A673 (cell line): ENCODE measurements at regions not wholly inside any gene's neighbourhood (a gene's known extent, or its start where the extent isn't known, plus 50 kb on each side); places are given as distances from the start of the nearest gene placed in this dataset.

Experiments used
- BruUV-seq: library from RNA; stranded (reverse); fragments of 400-500 nt; replicated peaks from 2 replicates; lab custom pipeline; 2021; lab: Mats Ljungman, UMichigan
- CTCF ChIA-PET: fragments of 300-600 bp; sonication (Branson Sonifier 250); formaldehyde crosslinking; loops from one replicate; lab custom pipeline; 2022; ENCODE audit warnings: antibody characterized with exemption; lab: Charles Lee
- POLR2A ChIA-PET: fragments of 300-600 bp; sonication (Branson Sonifier 250); formaldehyde crosslinking; loops from one replicate; lab custom pipeline; 2022; ENCODE audit warnings: antibody characterized with exemption; ENCODE audit not compliant: low non-redundant PET; lab: Charles Lee
- DNase-seq: peaks from one replicate; pipeline ENCODE4 v3.0.0-alpha.2; 2015; ENCODE audit warnings: low spot score
- H3K27ac ChIP-seq: fragments of 200-600 bp; sonication (generic); 2 replicates; pipeline ENCODE4 v1.5.1; 2016; ENCODE audit warnings: mixed run types, low read depth, mild to moderate bottlenecking, mixed read lengths, antibody characterized with exemption, low read length; ENCODE audit not compliant: poor library complexity, severe bottlenecking
- H3K27me3 ChIP-seq: fragments of 200-600 bp; sonication (generic); replicated peaks from 2 replicates; pipeline ENCODE4 v1.6.1; 2017; ENCODE audit warnings: mixed run types, low read depth, mild to moderate bottlenecking, mixed read lengths, antibody characterized with exemption, low read length; ENCODE audit not compliant: insufficient read depth, poor library complexity
- H3K36me3 ChIP-seq: fragments of 200-600 bp; sonication (generic); 2 replicates; pipeline ENCODE4 v1.6.1; 2016; ENCODE audit warnings: mixed run types, mild to moderate bottlenecking, mixed read lengths, antibody characterized with exemption, low read length; ENCODE audit not compliant: insufficient read depth, poor library complexity, severe bottlenecking
- H3K4me1 ChIP-seq: fragments of 200-600 bp; sonication (generic); 2 replicates; pipeline ENCODE4 v1.6.1; 2017; ENCODE audit warnings: mixed run types, mild to moderate bottlenecking, mixed read lengths, antibody characterized with exemption, low read length; ENCODE audit not compliant: insufficient read depth, poor library complexity, severe bottlenecking
- H3K4me3 ChIP-seq: fragments of 200-600 bp; sonication (generic); 2 replicates; pipeline ENCODE4 v1.5.1; 2016; ENCODE audit warnings: low read depth, mixed run types, mild to moderate bottlenecking, mixed read lengths, low read length; ENCODE audit not compliant: poor library complexity, severe bottlenecking
- H3K9me3 ChIP-seq: fragments of 200-600 bp; sonication (generic); 2 replicates; pipeline ENCODE4 v1.6.1; 2016; ENCODE audit warnings: mixed run types, low read depth, mild to moderate bottlenecking, mixed read lengths, antibody characterized with exemption, low read length; ENCODE audit not compliant: poor library complexity, severe bottlenecking
- CTCF ChIP-seq: fragments of 300-800, 200-600 bp; sonication (generic); conservative IDR thresholded peaks from 2 replicates; pipeline ENCODE4 v1.5.1; 2017; ENCODE audit warnings: low read depth, mild to moderate bottlenecking, antibody characterized with exemption, low read length, moderate library complexity, mixed read lengths
- EZH2 ChIP-seq: fragments of 200-600 bp; sonication (generic); IDR thresholded peaks from 2 replicates; pipeline ENCODE4 v1.6.1; 2017; ENCODE audit warnings: borderline replicate concordance, low read depth, mild to moderate bottlenecking, mixed read lengths, antibody characterized with exemption, low read length; ENCODE audit not compliant: poor library complexity, severe bottlenecking
- intact Hi-C: fragments of 100-400 bp; cut with micrococcal nuclease; formaldehyde crosslinking; loops from one replicate; pipeline ENCODE4 v1.10.0; 2022; ENCODE audit not compliant: unreplicated experiment

GRCh38 chr6:16056263-16056870, 72.5 kb upstream of the MYLIP start:
- Histone ChIP-seq H3K27ac (no peak overlapping the region), H3K27me3 (no peaks in the 10 kb centered on the region), H3K4me1 (no peaks in the 10 kb centered on the region), H3K36me3 (no peaks in the 10 kb centered on the region), H3K4me3 (no peak overlapping the region), H3K9me3 (no peaks in the 10 kb centered on the region)
- ChIA-PET CTCF (no interaction called here), POLR2A (no interaction called here)
- no peak for DNase-seq
- intact Hi-C loops, result no loop called here
- no TSS peak for BruUV-seq
- no peak for TF ChIP-seq EZH2
- TF ChIP-seq CTCF, result no peak

- Histone ChIP-seq H3K9me3 (no peaks in the 10 kb centered on the region), H3K36me3 (no peaks in the 10 kb centered on the region), H3K27me3 (no peaks in the 10 kb centered on the region), H3K27ac (no peak overlapping the region), H3K4me3 (no peak overlapping the region), H3K4me1 (no peaks in the 10 kb centered on the region)
- BruUV-seq, result no TSS peak
- intact Hi-C loops, result no loop called here
- TF ChIP-seq EZH2, result no peak
- no peak for TF ChIP-seq CTCF
- POLR2A ChIA-PET, result no interaction called here
- CTCF ChIA-PET, result no interaction called here
- DNase-seq, result no peak
These were observed 73.0 kb upstream of the MYLIP start for GRCh38 chr6:16055852-16056251.

- Histone ChIP-seq H3K27ac (no peak overlapping the region), H3K36me3 (no peaks in the 10 kb centered on the region), H3K27me3 (no peaks in the 10 kb centered on the region), H3K4me3 (no peak overlapping the region), H3K4me1 (no peaks in the 10 kb centered on the region), H3K9me3 (no peaks in the 10 kb centered on the region)
- CTCF ChIA-PET, result no interaction called here
- BruUV-seq, result no TSS peak
- no peak for DNase-seq
- TF ChIP-seq EZH2 (no peak), CTCF (no peak)
- intact Hi-C loops, result no loop called here
- POLR2A ChIA-PET, result no interaction called here
These were observed 79.7 kb upstream of the MYLIP start for GRCh38 chr6:16049168-16049567.
